ENCODE measurements at regions not wholly inside any gene's neighbourhood (a gene's known extent, or its start where the extent isn't known, plus 50 kb on each side); places are given as distances from the start of the nearest gene placed in this dataset.

DNA sequence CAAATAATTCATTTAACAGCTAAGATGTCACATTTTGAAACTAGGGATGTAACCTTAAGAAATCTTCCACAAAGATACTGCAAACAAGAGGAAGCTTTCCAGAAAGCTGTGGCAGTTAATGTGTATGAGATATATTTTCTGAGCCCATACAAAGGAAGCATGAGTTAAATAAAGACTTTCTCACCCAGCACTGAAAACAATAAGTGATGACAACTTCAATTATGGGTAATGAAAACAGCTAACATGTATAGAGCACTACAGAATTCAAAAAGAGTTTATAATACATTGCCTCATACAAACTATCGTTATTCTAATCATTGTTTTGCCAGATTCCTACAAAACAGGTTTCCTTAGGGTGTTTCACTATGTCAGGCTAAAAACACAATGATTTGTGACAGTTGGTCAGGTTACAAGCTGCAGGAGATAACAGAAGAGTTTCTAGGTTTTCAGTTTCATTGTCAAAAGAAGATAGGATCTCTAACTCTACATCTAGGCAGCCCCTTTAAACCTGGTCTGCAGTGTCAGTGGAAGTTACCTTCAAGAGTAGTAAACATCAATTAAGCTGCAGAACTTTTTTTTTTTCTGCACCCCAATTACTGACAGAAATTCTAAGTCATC, 618.1 kb upstream of the ADGRL3 start:
- ChIA-PET CTCF (no interaction called here), POLR2A (interaction anchor here (0.5 kb wide), 1 partner anchor 59 kb away, joined by 10 read pairs; no protein-coding TSS in a partner anchor)
- Histone ChIP-seq H3K36me3 (ENCODE audit: control insufficient read depth, insufficient read depth, low read length) (no peaks in the 10 kb centered on the region), H3K4me3 (ENCODE audit: low read depth, low read length) (no peak overlapping the region), H3K27me3 (ENCODE audit: control insufficient read depth, insufficient read depth, low read length) (no peaks in the 10 kb centered on the region)
- DNase-seq (ENCODE audit: low read depth) = no peak
- TF ChIP-seq CTCF (IDR thresholded peaks at IDR 0.05; ENCODE audit: insufficient read depth, low read depth, low read length) = no peak

DNA sequence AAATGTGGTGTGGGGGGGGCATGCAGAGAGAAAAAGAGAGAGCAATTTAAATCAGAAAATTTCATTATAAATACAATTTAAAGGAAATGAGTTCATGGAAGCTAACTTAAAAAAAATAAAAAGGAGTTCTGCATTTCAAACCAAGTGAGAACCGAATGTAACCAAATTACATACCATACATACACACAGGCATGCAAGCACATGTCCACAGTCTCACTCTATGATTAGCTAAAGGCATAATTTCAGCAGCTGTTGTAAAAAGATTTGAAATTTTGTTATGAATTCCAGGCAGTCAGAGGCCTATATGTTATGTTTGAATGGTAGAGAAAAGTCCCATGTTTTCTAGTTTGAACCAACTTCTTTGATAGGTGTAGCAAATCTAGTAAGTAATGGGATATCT, 611.6 kb upstream of the ADGRL3 start:
- DNase-seq (ENCODE audit: low read depth) = no peak
- no peaks in the 10 kb centered on the region for H3K27me3 ChIP-seq (ENCODE audit: control insufficient read depth, insufficient read depth, low read length)
- H3K4me3 ChIP-seq (ENCODE audit: low read depth, low read length) = no peak overlapping the region
- POLR2A ChIA-PET = no interaction called here
- H3K36me3 ChIP-seq (ENCODE audit: control insufficient read depth, insufficient read depth, low read length) = no peaks in the 10 kb centered on the region
- no peak for TF ChIP-seq CTCF (IDR thresholded peaks at IDR 0.05; ENCODE audit: insufficient read depth, low read depth, low read length)
- CTCF ChIA-PET = no interaction called here

GRCh38 chr4:60589425-60589824, 610.7 kb upstream of the ADGRL3 start:
- Histone ChIP-seq H3K36me3 (ENCODE audit: control insufficient read depth, insufficient read depth, low read length) (no peaks in the 10 kb centered on the region), H3K27me3 (ENCODE audit: control insufficient read depth, insufficient read depth, low read length) (no peaks in the 10 kb centered on the region), H3K4me3 (ENCODE audit: low read depth, low read length) (no peak overlapping the region)
- no peak for TF ChIP-seq CTCF (IDR thresholded peaks at IDR 0.05; ENCODE audit: insufficient read depth, low read depth, low read length)
- POLR2A ChIA-PET = no interaction called here
- CTCF ChIA-PET = interaction anchor here (0.8 to 1.3 kb wide), 2 partner anchors 10 to 50 kb away, joined by 3 to 4 read pairs; no protein-coding TSS in a partner anchor
- DNase-seq (ENCODE audit: low read depth) = no peak

GRCh38 chr4:60590116-60590515, 610.0 kb upstream of the ADGRL3 start:
- Histone ChIP-seq H3K36me3 (ENCODE audit: control insufficient read depth, insufficient read depth, low read length) (no peaks in the 10 kb centered on the region), H3K4me3 (ENCODE audit: low read depth, low read length) (no peak overlapping the region), H3K27me3 (ENCODE audit: control insufficient read depth, insufficient read depth, low read length) (no peaks in the 10 kb centered on the region)
- POLR2A ChIA-PET = no interaction called here
- CTCF ChIA-PET = interaction anchor here (0.8 to 1.3 kb wide), 2 partner anchors 9 to 50 kb away, joined by 3 to 4 read pairs; no protein-coding TSS in a partner anchor
- no peak for TF ChIP-seq CTCF (IDR thresholded peaks at IDR 0.05; ENCODE audit: insufficient read depth, low read depth, low read length)
- no peak for DNase-seq (ENCODE audit: low read depth)

GRCh38 chr4:60605646-60606354, 594.3 kb upstream of the ADGRL3 start:
- ChIA-PET CTCF (no interaction called here), POLR2A (no interaction called here)
- H3K4me3 ChIP-seq (ENCODE audit: low read depth, low read length) = no peak overlapping the region
- no peaks in the 10 kb centered on the region for H3K36me3 ChIP-seq (ENCODE audit: control insufficient read depth, insufficient read depth, low read length)
- no peak for TF ChIP-seq CTCF (IDR thresholded peaks at IDR 0.05; ENCODE audit: insufficient read depth, low read depth, low read length)
- peak; percentile 54 for DNase-seq (ENCODE audit: low read depth)
- no peaks in the 10 kb centered on the region for H3K27me3 ChIP-seq (ENCODE audit: control insufficient read depth, insufficient read depth, low read length)
